GM21381 (cell line): ENCODE measurements at regions not wholly inside any gene's neighbourhood (a gene's known extent, or its start where the extent isn't known, plus 50 kb on each side); places are given as distances from the start of the nearest gene placed in this dataset.
"Not testable (repeated sequence)": the region's sequence is repeated elsewhere in the genome, so short reads cannot be mapped to it uniquely, and the experiment has no call there.

Source experiments
- ATAC-seq: cut with Tn5 transposase; IDR thresholded peaks from one replicate; pipeline ENCODE4 v1.9.1; 2021; ENCODE audit warnings: mild to moderate bottlenecking, moderate library complexity; ENCODE audit not compliant: unreplicated experiment

DNA sequence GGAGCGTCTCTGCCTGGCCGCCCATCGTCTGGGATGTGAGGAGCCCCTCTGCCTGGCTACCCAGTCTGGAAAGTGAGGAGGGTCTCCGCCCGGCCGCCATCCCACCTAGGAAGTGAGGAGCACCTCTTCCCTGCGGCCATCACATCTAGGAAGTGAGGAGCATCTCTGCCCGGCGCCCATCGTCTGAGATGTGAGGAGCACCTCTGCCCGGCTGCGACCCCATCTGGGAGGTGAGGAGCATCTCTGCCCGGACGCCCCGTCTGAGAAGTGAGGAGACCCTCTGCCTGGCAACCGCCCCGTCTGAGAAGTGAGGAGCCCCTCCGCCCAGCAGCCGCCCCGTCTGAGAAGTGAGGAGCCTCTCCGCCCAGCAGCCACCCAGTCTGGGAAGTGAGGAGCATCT, 84.5 kb downstream of the IDS start:
- not testable (repeated sequence) for ATAC-seq

DNA sequence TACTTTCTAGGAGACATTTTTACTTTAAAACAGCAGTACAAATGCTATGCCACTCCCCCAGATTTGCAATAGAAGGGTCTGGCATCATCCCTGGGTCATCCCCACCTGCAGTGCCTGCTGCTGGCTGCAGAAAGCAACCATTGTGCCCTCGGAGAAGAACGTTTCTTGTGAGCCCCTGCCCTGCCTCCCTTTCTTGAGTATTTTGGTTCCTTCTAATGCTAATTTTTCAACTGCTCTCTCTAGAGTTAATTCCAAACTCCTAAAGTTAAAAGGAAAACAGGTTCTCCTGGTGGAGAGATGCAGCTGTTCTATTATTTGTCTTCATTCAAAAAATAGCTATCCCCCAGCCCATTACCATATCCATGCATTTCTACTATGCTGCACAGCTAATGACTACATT, 107.1 kb downstream of the IDS start:
- ATAC-seq: no peak

DNA sequence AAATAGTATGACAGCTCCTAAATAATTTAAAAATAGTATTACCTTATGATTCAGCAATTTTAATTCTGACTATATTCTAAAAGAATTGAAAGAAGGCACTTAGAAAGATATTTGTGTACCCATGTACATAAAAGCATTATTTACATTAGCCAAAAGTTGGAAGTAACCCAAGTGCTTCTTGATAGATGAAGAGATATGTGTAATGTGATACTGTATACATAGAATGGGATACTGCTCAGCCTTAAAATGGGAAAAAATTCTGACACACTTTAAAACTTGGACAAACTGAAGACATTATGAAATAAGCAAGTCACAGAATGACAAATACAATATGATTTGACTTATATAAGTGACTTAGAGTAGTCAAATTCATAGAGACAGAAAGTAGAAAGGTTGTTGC, 112.2 kb downstream of the IDS start:
- ATAC-seq: no peak

DNA sequence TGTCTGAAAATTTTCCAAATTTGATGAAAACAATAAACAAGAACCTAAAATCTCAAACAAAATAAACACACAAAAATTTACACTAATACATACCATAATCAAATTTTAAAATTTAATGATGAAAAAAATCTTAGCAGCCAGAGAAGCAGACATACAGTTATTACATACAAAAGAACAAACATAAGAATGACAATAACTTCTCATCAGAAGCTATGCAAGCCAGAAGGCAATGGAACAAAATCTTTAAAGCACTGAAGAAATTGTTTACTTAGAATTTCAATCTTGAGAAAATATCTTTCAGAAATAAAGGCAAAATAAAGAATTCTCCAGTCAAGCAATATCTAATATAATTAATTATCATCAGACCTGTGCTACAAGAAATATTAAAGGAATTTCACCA, 121.3 kb downstream of the IDS start:
- no peak for ATAC-seq

DNA sequence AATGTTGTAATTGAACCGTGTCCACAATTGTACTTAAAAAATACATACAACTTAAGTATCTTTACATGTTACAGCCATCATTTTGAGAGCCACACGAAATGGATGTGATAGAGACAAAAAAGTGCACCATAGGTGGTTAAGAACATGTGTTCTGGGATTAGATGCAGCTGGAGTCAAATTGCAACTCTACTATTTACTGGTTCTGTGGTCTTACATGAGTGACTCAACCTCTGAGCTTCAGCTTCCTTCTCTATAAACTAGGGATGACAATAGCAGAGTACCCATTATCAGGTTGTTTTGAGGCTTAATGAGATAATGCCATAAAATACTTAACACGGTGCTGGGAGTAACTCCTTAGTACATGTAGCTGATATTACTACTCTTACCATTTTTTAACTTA, 130.4 kb downstream of the IDS start:
- no peak for ATAC-seq

DNA sequence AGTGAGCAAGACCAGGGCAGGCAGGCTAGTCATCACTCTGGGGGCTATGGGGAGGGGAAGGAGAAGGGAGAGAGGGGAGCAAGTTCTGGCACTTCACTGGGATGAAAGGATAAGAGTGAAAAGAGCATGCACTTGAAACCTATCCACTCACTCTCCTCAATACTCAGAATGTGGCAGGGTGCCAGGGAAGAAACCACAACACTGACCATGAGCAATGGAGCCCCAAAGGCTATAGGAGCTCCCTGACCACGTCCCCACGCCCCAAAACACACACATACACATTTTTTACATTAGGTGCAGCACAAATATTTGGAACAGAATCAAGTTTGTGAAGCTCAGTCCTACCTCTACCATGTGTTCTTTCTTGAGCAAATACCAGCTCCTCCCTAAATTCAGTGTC, 132.2 kb downstream of the IDS start:
- ATAC-seq: no peak

DNA sequence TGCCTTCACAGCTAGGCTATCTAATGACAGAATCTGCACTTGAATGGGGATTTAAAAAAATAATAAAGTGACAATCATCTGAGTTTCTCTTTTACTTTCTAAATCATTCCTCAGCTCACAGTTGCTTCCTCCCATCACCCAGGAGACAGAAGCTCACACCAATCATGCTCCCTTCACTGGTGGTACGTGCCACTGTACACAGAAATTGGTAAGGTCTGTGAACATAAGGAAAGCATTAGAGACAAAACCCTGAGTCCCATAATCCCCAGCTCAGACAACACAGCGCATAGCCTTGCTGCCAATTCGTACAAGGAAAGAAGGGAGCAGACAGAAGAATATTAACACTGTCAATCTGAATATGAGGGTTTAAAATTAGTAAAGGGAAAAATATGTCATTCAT, 133.1 kb downstream of the IDS start:
- no peak for ATAC-seq

DNA sequence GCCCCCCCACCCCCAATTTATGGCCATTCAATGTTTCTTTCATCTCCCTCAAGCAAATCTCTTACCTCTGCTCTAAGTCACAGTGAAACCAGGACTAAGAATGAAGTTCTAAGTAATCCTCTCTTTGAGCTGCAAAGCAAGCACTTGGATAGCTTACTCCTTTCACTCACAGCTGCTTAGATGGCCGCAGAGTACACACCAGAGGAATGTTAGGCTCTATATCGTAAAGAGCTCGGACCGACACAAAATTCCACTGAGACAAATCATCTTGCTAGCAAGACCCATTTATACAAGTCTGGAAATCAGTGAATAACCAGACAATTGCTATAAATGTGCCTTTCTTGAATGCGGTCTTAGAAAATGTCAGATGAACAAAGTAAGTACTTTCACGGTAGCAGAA, 135.0 kb downstream of the IDS start:
- ATAC-seq: no peak

DNA sequence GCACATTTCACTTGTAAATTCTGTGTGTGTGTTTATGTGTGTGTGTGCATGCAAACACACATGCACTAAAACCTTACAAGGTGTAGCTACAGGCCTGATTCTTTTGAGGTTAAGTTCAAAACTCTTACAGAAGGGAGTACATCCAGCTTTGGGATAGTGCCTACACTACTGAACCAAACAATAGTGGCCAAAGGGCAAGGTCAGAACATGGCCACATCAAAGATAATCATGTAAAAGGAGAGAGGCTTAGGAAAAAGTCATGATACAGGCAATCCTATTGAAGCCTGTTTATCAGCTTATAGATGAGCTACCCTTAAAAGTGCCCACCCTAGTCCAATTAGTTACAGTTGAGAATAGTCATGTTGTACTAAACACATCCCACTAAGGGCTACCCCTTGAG, 139.6 kb downstream of the IDS start:
- ATAC-seq: no peak

DNA sequence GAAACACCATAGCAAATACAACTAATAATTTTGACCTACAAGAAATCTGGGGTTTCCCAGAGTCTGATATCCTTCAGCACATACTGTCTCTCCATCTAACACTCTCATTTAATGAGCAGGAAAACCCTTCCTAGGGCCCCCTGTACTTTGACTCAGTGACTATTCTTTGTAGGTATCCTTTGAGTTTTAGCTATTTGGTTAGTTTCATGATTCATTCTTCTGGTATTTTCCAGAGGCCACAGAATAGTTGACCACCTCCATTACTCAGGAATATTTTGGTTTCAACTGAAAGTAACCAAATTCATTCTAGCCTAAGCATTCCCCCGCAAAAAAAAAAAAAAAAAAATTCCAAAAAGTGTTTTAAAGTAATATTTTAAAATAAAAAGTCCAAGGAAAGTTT, 140.0 kb downstream of the IDS start:
- ATAC-seq: no peak

DNA sequence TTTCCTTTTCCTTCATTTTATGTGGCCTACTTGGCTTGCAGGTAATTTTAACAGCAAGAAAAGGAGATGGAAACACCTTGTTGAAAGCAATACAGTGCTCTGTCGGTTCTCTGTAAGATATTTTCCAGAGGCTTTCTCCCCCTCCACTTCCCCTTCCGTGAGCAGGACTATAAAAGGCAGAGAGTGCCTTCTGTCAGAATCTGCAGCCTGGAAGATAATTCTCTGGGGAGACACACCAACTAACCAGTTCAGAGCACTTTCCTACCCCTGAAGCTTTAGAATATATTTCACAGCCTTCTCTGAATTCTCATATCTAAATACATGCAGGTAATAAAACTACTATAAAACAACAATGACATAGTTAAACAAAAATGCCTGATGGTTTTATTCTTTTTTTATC, 141.1 kb downstream of the IDS start:
- no peak for ATAC-seq

DNA sequence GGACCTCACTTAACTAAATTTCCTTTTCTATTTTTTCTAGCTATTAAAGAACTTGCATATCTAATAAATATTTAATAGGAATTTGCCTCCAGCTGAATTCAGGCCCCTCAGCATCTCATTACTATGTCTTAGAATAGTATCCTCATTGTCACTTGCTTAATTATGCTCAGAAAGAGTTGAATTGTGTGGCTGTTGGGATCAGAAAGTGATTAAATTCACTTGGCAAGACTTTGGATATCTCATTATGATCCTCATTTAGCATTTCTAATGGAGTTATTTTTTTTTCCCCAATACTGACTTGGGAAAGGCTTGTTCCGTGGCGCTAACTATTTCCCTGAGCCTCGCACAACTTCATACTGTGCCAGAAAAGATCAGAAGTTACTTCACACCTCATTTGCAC, 158.8 kb downstream of the IDS start:
- ATAC-seq: no peak

DNA sequence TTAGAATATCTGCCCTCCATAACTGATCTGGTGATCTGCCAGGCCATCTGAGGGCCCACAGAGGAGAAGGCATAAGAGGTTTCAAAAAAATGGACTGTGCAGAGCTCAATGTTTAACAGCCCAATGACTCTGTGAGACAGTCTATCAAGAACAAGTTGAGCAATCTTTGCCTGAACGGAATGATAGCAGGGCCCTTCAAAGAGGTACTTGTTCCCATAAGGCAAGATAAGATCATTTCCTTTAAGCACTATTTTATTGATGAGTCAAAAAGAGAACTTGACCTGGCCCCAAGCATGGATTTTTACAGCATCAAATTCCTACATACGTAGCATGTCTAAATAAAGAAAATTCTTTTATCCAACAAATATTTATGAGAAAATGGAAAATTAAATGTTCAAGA, 182.8 kb downstream of the IDS start:
- ATAC-seq: no peak

DNA sequence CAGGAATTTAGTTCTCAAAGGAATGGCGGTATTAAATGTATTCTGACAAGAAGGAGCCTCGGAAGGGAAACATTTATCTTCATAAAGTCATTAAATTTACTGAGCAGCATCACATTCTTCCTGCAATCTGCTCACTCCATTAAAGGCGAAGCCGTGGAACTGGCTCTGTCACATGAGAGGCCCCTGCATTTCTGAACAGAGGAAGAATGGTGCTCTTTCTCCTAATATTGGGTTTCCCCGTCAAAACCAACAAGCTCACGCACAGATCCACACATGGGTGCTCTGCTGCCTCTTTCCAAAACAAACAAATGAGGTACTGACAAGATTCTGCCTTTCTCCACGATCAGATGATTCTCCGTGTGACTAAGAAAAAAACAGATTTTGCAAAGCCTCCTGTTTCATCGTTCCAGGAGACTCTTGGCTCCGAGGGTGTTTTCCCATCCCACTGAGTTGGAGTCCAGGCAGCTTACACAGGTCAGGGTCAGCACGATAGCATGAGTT, 191.2 kb downstream of the IDS start:
- ATAC-seq: no peak

DNA sequence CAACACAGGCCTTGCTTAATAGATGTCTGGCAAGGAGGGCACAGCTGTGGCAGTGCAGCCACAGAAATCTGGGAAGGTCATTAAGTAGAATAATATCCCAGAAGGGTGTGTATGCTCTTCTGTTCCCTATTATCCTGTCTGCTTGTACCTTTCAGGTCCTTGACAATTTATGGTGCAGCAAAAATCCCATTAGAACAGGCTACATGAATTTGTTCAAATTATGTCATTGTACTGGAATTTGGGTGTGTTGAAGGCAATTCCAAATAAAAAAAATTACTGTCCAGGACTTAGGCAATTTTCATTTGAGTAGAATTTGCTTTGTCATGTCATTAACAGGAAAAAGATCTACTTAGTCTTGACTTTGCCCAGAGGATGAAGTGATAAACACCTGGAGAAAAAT, 192.1 kb downstream of the IDS start:
- ATAC-seq: no peak

DNA sequence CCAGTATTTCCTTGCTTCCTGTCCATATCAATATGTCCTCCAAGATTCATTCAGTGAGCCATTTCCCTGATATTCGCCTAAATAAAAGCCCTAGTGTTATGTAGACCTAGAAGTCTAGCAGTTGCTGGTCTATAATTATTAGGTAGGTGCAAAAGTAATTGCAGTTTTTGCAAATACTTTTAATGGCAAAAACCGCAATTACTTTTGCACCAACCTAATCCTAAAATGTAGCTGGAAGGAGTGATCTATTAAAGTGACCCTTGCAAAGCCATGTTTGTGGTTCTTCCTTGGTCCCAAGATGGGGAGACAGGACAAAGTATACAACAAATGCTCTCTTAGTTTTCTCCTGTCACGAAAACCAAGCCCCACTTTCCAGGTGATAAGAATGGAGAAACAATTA, 193.0 kb downstream of the IDS start:
- no peak for ATAC-seq

DNA sequence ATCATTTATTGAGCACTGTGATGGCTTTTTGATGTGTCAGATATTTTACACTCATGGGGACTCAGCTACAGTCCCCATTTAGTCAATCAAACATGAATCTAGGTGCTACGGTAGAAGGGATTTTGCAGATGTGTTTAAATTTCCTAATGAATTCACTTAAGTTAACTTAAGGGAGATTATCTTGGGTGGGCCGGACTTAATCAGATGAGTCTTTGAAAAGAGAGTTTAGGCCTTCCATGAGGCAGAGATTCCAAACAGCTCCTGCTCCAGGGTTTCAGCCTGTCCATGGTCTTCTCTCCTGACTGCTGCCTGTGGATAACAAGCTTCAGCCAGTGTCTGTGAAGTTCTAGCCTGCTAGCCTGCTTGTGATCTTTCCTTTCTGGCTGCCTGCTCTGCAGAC, 202.4 kb downstream of the IDS start:
- no peak for ATAC-seq

DNA sequence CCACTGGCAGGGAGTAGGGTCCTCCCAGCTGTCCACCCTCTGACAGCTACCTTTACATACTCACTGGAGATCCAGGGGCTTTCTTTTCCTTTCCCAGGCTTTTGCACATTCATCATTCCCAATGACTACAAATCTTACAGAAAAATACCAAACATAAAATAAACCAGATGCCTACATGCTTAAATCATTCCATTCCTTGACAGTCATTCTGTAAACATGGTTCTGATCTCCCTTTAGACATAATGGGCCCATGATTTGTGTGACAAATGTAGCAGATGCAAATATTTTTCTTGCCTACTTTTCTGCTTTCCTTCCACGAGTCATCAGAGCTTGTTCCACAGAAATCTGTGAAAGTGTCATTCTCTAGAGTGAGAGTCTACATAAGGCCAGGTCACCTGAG, 207.0 kb downstream of the IDS start:
- no peak for ATAC-seq

DNA sequence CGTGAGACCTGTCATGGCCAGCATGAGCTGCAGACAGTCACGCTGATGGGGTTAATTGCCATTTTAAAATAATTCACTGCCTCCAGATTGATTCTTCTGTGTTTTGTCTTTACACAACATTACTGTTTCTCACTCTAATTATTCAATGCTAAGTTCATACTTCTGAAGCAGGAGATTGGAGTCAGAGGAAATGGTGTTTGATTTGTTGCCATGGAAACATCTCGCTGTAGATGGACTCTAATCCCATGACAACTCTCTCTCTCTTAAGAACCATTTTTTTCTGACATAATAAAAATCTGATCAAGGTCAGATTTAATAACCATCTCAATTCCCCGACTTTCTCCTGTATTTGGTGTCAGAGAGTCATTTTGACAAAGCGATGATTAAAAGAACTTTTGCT, 209.0 kb downstream of the IDS start:
- no peak for ATAC-seq

DNA sequence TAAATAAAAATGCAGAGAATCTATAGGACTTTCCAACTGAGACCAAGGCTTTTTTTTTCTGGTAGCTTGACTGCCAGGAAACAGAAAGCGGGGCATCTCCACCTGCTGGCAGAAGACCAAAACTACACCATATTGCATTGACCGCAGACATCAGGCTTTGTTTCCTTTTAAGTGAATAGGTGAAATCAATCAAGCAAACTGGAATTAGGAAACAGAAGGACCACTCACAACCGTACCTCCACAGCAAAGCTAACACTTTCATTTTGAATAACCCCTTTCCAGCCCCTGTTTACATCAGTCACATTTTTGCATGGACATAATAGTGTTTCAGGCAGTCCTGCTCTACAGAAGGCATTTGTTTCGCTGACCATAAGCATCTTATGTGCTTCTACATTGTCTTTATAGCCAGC, 218.2 kb downstream of the IDS start:
- no peak for ATAC-seq

DNA sequence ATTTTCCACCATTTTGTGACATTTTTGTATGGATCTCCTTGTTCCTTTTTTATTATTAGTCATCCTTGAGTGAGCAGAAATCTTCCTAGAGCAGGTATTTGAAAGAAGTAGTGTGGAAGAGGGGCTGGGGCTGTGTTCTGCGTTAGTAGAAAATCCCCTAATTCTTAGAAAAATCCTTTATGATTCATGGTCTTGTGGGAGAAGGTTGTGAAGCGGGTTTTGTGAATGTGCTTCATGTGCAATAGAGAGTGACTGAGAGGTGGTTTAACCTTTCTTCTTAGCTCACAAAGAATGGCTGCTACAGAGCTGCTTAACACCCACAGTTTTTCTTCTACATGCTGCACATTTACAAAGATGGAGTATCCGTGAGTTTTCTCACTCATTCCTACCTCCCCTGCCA, 220.5 kb downstream of the IDS start:
- ATAC-seq: no peak

DNA sequence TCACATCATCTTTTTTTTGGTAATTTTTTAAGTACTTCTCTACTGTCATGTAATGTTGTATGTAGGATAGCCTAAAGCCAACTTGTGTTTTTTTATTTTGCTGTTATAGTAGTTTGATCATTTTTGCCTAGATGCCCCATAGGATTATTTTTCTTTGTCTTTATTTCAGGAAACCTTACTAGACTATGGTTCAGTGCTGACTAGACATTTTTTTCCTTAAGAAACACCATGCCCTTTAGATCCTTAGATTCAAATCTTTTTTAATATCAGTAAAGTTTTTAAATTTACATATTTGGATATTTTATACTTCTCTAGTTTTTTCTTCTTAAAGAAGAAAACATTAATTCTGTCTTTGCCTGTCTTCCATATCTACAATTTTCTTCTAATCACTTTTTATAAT, 221.3 kb downstream of the IDS start:
- ATAC-seq: no peak

DNA sequence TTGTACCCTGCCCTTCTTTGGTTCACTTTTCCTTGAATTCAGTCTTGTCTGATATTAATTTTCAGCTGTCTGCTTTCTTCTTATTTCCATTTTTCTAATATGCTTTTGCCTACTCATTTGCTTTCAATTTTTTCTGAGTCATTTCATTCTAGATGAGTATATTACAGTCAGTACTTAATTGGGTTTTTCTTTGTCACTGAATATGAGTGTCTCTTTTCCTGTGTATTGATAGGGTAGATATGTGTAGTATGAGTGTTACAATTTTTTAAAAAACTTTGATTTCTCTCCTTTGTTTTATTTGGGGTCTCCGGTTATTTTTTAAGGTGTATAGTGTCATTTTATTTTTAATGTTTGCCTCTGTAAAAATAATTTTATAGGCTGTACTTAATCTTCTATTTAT, 222.2 kb downstream of the IDS start:
- no peak for ATAC-seq

DNA sequence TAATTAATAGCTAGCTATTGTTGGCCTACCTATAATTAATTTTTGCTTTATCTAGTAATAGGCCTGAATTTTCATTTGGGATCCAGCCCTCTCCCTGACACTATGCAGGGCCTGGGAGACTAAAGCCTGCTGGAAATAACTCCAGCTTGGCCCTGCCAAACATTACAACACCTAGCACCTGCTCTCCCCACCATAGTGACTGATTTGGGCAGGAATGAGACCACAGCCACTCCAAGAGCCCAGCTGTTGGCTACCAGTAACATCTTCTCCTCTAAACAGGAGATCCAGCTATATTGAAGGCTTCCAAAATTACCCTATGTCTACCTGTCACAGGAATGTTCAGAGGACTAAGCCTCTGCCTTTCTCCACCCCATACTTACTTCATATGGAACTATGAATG, 225.1 kb downstream of the IDS start:
- no peak for ATAC-seq
